ENCODE measurements at regions not wholly inside any gene's neighbourhood (a gene's known extent, or its start where the extent isn't known, plus 50 kb on each side); places are given as distances from the start of the nearest gene placed in this dataset.
"Not testable (repeated sequence)": the region's sequence is repeated elsewhere in the genome, so short reads cannot be mapped to it uniquely, and the experiment has no call there.

DNA sequence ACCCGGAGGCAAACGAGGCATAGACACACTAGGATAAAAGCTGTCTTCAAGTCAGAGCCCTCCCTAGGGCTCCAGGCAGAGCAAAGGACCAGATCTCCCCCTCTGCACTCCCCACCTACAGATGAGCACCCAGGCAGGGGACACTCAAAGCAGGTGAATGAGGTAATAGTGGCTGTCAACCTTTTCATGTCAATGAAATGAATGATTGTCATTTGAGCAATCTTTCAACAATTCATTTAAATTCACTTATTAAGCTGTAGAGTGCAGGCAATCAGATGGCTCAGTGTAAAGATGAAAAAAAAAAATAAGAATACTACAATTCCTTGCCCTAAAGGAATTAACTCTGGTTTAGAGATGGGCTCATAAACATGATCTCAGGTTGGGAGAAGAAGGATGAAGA, 427.8 kb upstream of the ISX start:
- no peak overlapping the region for H3K4me3 ChIP-seq (ENCODE audit: low read length in 2 of 2)
- H3K9me3 ChIP-seq (ENCODE audit: control insufficient read depth in 2 of 2, low read length in 2 of 2) = no peaks in the 10 kb centered on the region

DNA sequence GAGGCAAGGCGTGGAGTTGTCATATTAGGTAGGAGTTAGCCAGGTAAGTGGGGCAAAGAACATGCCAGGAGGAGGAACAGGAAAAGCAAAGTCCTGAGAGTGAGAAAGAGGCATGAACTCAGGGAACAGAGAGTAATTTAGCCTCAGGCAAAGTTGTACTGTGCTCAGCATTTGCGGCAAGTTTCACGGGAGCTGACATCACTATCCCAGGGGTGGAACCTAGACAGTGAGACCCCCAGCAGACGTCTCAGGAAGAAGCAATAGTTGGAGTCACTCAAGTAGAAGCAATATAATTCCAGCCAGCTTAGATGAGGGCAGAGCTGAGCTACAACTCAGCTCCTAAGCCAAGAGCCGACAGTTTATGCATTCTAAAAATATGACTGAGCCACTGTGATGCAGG, 426.0 kb upstream of the ISX start:
- Histone ChIP-seq H3K27me3 (ENCODE audit: control insufficient read depth in 2 of 2, insufficient read depth in 2 of 2, low read length in 2 of 2) (no peaks in the 10 kb centered on the region), H3K4me1 (ENCODE audit: control insufficient read depth in 2 of 2, insufficient read depth in 2 of 2, low read length in 2 of 2) (no peaks in the 10 kb centered on the region), H3K36me3 (ENCODE audit: control insufficient read depth in 2 of 2, insufficient read depth in 2 of 2, low read length in 2 of 2) (no peaks in the 10 kb centered on the region), H3K9ac (ENCODE audit: low read depth in 1 of 2, low read length in 2 of 2) (no peak overlapping the region), H3K9me3 (ENCODE audit: control insufficient read depth in 2 of 2, low read length in 2 of 2) (no peaks in the 10 kb centered on the region), H3K4me3 (ENCODE audit: low read length in 2 of 2) (no peak overlapping the region), H3K27ac (ENCODE audit: low read depth in 2 of 2, low read length in 2 of 2) (no peak overlapping the region)

More for the DNA sequence above, 427.8 kb upstream of the ISX start:
- Histone ChIP-seq H3K9ac (ENCODE audit: low read depth in 1 of 2, low read length in 2 of 2) (no peak overlapping the region), H3K36me3 (ENCODE audit: control insufficient read depth in 2 of 2, insufficient read depth in 2 of 2, low read length in 2 of 2) (no peaks in the 10 kb centered on the region), H3K4me1 (ENCODE audit: control insufficient read depth in 2 of 2, insufficient read depth in 2 of 2, low read length in 2 of 2) (no peaks in the 10 kb centered on the region), H3K27ac (ENCODE audit: low read depth in 2 of 2, low read length in 2 of 2) (no peak overlapping the region), H3K27me3 (ENCODE audit: control insufficient read depth in 2 of 2, insufficient read depth in 2 of 2, low read length in 2 of 2) (no peaks in the 10 kb centered on the region)

DNA sequence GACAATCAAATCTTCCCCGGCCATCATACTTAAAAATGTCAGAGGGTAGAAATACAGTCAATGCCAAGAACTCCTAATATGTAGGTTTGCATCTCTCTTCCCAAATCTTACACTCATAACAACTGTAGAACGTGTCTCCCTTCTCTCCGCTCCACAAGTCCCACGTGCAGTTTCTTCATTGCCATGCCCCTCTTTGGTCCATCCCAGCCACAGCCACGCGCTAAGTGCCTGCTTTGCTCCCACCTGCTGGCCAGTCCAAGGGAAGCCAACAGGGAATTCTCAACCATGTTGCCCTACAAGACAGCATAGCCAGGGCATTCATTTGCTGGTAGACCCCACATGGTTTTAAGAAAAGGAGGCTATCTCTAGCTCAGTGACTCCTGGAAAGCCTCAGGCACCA, 420.6 kb upstream of the ISX start:
- H3K9me3 ChIP-seq (ENCODE audit: control insufficient read depth in 2 of 2, low read length in 2 of 2) = no peaks in the 10 kb centered on the region
- H3K4me1 ChIP-seq (ENCODE audit: control insufficient read depth in 2 of 2, insufficient read depth in 2 of 2, low read length in 2 of 2) = no peaks in the 10 kb centered on the region
- no peaks in the 10 kb centered on the region for H3K27me3 ChIP-seq (ENCODE audit: control insufficient read depth in 2 of 2, insufficient read depth in 2 of 2, low read length in 2 of 2)
- H3K36me3 ChIP-seq (ENCODE audit: control insufficient read depth in 2 of 2, insufficient read depth in 2 of 2, low read length in 2 of 2) = no peaks in the 10 kb centered on the region
- H3K27ac ChIP-seq (ENCODE audit: low read depth in 2 of 2, low read length in 2 of 2) = no peak overlapping the region
- no peak overlapping the region for H3K4me3 ChIP-seq (ENCODE audit: low read length in 2 of 2)
- H3K9ac ChIP-seq (ENCODE audit: low read depth in 1 of 2, low read length in 2 of 2) = no peak overlapping the region

DNA sequence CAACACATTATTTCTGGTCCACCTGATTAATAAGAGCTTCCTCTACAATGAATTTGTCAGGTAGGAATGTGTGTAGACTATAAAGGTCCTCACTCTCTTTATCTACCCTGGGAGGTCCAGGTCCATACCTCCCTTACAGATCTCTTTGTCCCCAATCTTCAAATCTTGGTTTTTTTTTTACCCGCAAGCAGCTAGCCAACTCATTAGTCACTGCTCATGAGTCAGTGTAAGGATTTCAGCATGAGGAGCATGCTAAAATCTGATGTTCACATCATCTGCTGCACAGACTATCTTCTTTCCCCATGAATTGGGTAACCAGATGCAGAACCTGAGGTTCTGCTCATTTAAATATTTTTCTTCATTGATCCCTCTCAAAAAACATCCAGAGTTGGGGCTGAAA, 397.0 kb upstream of the ISX start:
- H3K9me3 ChIP-seq (ENCODE audit: control insufficient read depth in 2 of 2, low read length in 2 of 2) = no peaks in the 10 kb centered on the region
- H3K27ac ChIP-seq (ENCODE audit: low read depth in 2 of 2, low read length in 2 of 2) = no peak overlapping the region
- H3K9ac ChIP-seq (ENCODE audit: low read depth in 1 of 2, low read length in 2 of 2) = no peak overlapping the region
- H3K4me1 ChIP-seq (ENCODE audit: control insufficient read depth in 2 of 2, insufficient read depth in 2 of 2, low read length in 2 of 2) = no peaks in the 10 kb centered on the region
- no peak overlapping the region for H3K4me3 ChIP-seq (ENCODE audit: low read length in 2 of 2)
- H3K27me3 ChIP-seq (ENCODE audit: control insufficient read depth in 2 of 2, insufficient read depth in 2 of 2, low read length in 2 of 2) = no peaks in the 10 kb centered on the region
- H3K36me3 ChIP-seq (ENCODE audit: control insufficient read depth in 2 of 2, insufficient read depth in 2 of 2, low read length in 2 of 2) = no peaks in the 10 kb centered on the region

DNA sequence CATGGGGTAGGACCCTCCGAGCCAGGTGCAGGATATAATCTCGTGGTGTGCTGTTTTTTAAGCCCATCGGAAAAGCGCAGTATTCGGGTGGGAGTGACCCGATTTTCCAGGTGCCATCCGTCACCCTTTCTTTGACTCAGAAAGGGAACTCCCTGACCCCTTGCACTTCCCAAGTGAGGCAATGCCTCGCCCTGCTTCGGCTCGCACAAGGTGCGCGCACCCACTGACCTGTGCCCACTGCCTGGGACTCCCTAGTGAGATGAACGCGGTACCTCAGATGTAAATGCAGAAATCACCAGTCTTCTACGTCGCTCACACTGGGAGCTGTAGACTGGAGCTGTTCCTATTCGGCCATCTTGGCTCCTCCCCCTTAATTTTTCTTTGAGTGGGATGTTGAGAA, 382.9 kb upstream of the ISX start:
- H3K9ac ChIP-seq (ENCODE audit: low read depth in 1 of 2, low read length in 2 of 2); H3K27ac ChIP-seq (ENCODE audit: low read depth in 2 of 2, low read length in 2 of 2); H3K9me3 ChIP-seq (ENCODE audit: control insufficient read depth in 2 of 2, low read length in 2 of 2); H3K36me3 ChIP-seq (ENCODE audit: control insufficient read depth in 2 of 2, insufficient read depth in 2 of 2, low read length in 2 of 2); H3K27me3 ChIP-seq (ENCODE audit: control insufficient read depth in 2 of 2, insufficient read depth in 2 of 2, low read length in 2 of 2); H3K4me1 ChIP-seq (ENCODE audit: control insufficient read depth in 2 of 2, insufficient read depth in 2 of 2, low read length in 2 of 2): not testable (repeated sequence)
- H3K4me3 ChIP-seq (ENCODE audit: low read length in 2 of 2) = peak overlapping the region; percentile 10 to 52

DNA sequence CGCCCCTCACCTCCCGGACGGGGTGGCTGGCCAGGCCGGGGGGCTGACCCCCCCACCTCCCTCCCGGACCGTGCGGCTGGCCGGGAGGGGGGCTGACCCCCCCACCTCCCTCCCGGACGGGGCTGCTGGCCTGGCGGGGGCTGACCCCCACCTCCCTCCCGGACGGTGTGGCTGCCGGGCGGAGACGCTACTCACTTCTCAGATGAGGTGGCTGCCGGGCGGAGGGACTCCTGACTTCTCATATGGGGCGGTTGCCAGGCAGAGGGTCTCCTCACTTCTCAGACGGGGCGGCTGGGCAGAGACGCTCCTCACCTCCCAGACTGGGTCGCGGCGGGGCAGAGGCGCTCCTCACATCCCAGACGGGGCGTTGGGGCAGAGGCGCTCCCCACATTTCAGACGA, 381.7 kb upstream of the ISX start:
- not testable (repeated sequence) for H3K27me3 ChIP-seq (ENCODE audit: control insufficient read depth in 2 of 2, insufficient read depth in 2 of 2, low read length in 2 of 2)

DNA sequence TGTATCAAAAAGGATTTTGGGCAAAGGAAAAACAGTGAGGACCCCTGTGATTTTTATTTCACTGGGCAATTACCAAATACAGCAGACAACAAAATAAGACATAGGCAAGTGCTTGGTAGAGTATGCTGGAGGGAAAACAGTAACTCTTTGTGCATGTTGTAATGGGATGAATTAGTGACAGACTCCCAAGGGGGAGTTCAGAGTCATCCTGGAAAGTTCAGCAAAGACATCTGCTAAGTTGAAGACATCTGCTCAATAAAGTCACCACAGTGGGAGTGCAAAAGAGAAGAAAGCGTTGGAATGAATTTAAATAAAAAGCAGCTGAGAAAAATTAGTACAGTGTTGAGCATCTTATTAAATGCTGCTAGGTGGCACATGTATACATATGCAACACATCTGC, 378.8 kb upstream of the ISX start:
- no peak overlapping the region for H3K27ac ChIP-seq (ENCODE audit: low read depth in 2 of 2, low read length in 2 of 2)

More for the DNA sequence above, 381.7 kb upstream of the ISX start:
- H3K9me3 ChIP-seq (ENCODE audit: control insufficient read depth in 2 of 2, low read length in 2 of 2); H3K9ac ChIP-seq (ENCODE audit: low read depth in 1 of 2, low read length in 2 of 2); H3K4me3 ChIP-seq (ENCODE audit: low read length in 2 of 2); H3K4me1 ChIP-seq (ENCODE audit: control insufficient read depth in 2 of 2, insufficient read depth in 2 of 2, low read length in 2 of 2); H3K36me3 ChIP-seq (ENCODE audit: control insufficient read depth in 2 of 2, insufficient read depth in 2 of 2, low read length in 2 of 2); H3K27ac ChIP-seq (ENCODE audit: low read depth in 2 of 2, low read length in 2 of 2): not testable (repeated sequence)

DNA sequence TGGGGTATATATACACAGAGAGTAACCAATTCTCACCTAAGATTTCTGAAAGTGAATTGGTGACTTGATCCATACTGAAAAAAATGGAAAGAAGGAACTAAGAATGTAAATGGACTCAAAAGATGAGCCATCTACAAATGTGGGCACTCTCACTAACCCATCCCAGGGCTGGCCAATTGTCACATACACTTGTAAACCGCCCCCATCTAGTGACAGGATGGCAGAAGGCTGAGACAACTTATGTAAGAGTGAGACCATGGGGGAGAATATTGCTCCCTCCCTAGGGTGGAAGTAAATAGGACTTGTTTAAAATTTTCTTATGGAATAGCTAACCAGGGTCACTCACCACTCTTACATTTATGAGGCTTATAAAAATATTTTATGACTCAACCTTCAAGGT, 377.1 kb upstream of the ISX start:
- no peaks in the 10 kb centered on the region for H3K27me3 ChIP-seq (ENCODE audit: control insufficient read depth in 2 of 2, insufficient read depth in 2 of 2, low read length in 2 of 2)
- no peak overlapping the region for H3K9ac ChIP-seq (ENCODE audit: low read depth in 1 of 2, low read length in 2 of 2)
- H3K4me3 ChIP-seq (ENCODE audit: low read length in 2 of 2) = no peak overlapping the region
- H3K27ac ChIP-seq (ENCODE audit: low read depth in 2 of 2, low read length in 2 of 2) = no peak overlapping the region
- no peaks in the 10 kb centered on the region for H3K9me3 ChIP-seq (ENCODE audit: control insufficient read depth in 2 of 2, low read length in 2 of 2)
- H3K4me1 ChIP-seq (ENCODE audit: control insufficient read depth in 2 of 2, insufficient read depth in 2 of 2, low read length in 2 of 2) = no peaks in the 10 kb centered on the region
- no peaks in the 10 kb centered on the region for H3K36me3 ChIP-seq (ENCODE audit: control insufficient read depth in 2 of 2, insufficient read depth in 2 of 2, low read length in 2 of 2)

More for the DNA sequence above, 378.8 kb upstream of the ISX start:
- H3K9me3 ChIP-seq (ENCODE audit: control insufficient read depth in 2 of 2, low read length in 2 of 2) = no peaks in the 10 kb centered on the region
- H3K9ac ChIP-seq (ENCODE audit: low read depth in 1 of 2, low read length in 2 of 2) = no peak overlapping the region
- no peaks in the 10 kb centered on the region for H3K36me3 ChIP-seq (ENCODE audit: control insufficient read depth in 2 of 2, insufficient read depth in 2 of 2, low read length in 2 of 2)
- H3K4me3 ChIP-seq (ENCODE audit: low read length in 2 of 2) = no peak overlapping the region
- H3K27me3 ChIP-seq (ENCODE audit: control insufficient read depth in 2 of 2, insufficient read depth in 2 of 2, low read length in 2 of 2) = no peaks in the 10 kb centered on the region
- H3K4me1 ChIP-seq (ENCODE audit: control insufficient read depth in 2 of 2, insufficient read depth in 2 of 2, low read length in 2 of 2) = no peaks in the 10 kb centered on the region

DNA sequence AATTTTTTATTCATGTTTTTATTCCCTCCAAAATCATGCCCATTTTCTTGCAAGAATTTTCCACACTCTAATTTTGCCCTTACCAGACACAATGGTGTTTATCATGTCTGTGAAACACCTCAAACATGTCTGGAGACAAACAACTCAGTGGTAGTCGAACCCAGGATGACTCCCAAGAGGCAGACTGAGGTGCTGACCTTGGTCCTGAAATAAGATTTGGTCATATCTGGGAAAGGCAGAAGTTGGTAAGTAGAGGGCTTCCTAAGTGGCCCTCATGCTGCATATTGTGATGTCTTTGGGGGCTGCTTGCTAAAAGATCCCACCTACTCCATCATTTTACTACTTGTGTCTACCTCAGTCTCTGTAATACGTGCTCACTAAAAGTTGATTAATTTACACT, 369.4 kb upstream of the ISX start:
- no peak overlapping the region for H3K9ac ChIP-seq (ENCODE audit: low read depth in 1 of 2, low read length in 2 of 2)
- no peak overlapping the region for H3K27ac ChIP-seq (ENCODE audit: low read depth in 2 of 2, low read length in 2 of 2)
- H3K36me3 ChIP-seq (ENCODE audit: control insufficient read depth in 2 of 2, insufficient read depth in 2 of 2, low read length in 2 of 2) = no peaks in the 10 kb centered on the region
- no peaks in the 10 kb centered on the region for H3K9me3 ChIP-seq (ENCODE audit: control insufficient read depth in 2 of 2, low read length in 2 of 2)
- no peak overlapping the region for H3K4me3 ChIP-seq (ENCODE audit: low read length in 2 of 2)
- H3K4me1 ChIP-seq (ENCODE audit: control insufficient read depth in 2 of 2, insufficient read depth in 2 of 2, low read length in 2 of 2) = no peaks in the 10 kb centered on the region
- no peaks in the 10 kb centered on the region for H3K27me3 ChIP-seq (ENCODE audit: control insufficient read depth in 2 of 2, insufficient read depth in 2 of 2, low read length in 2 of 2)

DNA sequence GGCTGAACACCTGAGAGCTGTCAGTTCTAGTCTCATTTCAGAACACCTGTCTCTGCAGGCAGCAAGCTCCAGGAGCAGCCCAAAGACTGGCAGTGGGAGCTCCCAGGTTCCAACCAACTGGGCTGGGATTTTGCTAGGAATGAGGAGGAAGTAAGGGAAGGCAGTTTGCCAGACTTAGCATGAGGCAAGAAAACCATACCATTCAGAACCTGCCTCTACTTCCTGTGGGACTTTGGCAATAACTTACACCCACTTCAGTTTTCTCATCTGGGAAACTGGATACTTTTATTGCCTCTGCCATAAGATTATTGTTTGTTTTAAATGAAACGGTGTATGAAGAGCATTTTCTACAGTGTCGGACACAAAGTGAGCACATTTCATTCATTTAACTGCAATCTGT, 363.7 kb upstream of the ISX start:
- Histone ChIP-seq H3K27me3 (ENCODE audit: control insufficient read depth in 2 of 2, insufficient read depth in 2 of 2, low read length in 2 of 2) (no peaks in the 10 kb centered on the region), H3K9ac (ENCODE audit: low read depth in 1 of 2, low read length in 2 of 2) (no peak overlapping the region), H3K9me3 (ENCODE audit: control insufficient read depth in 2 of 2, low read length in 2 of 2) (no peaks in the 10 kb centered on the region), H3K4me3 (ENCODE audit: low read length in 2 of 2) (no peak overlapping the region), H3K4me1 (ENCODE audit: control insufficient read depth in 2 of 2, insufficient read depth in 2 of 2, low read length in 2 of 2) (peaks cover 0 to 4% of the 10 kb centered on the region in 2 donors), H3K27ac (ENCODE audit: low read depth in 2 of 2, low read length in 2 of 2) (no peak overlapping the region), H3K36me3 (ENCODE audit: control insufficient read depth in 2 of 2, insufficient read depth in 2 of 2, low read length in 2 of 2) (no peaks in the 10 kb centered on the region)

DNA sequence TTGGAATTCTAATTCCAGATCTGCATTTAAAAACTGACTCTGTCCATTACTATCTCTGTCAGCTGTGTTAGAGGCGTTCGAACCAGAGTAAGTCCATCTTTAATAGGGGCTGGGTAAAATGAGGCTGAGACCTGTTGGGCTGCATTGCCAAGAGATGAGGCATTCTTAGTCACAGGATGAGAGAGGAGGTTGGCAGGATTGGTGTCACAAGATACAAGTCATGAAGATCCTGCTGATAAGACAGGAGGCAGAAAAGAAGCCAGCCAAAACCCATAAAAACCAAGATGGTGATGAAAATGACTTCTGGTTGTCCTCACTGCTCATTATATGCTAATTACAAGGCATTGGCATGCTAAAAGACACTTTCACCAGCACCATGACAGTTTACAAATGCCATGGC, 356.3 kb upstream of the ISX start:
- Histone ChIP-seq H3K9me3 (ENCODE audit: control insufficient read depth in 2 of 2, low read length in 2 of 2) (no peaks in the 10 kb centered on the region), H3K36me3 (ENCODE audit: control insufficient read depth in 2 of 2, insufficient read depth in 2 of 2, low read length in 2 of 2) (no peaks in the 10 kb centered on the region), H3K27ac (ENCODE audit: low read depth in 2 of 2, low read length in 2 of 2) (no peak overlapping the region), H3K4me1 (ENCODE audit: control insufficient read depth in 2 of 2, insufficient read depth in 2 of 2, low read length in 2 of 2) (no peaks in the 10 kb centered on the region), H3K27me3 (ENCODE audit: control insufficient read depth in 2 of 2, insufficient read depth in 2 of 2, low read length in 2 of 2) (no peaks in the 10 kb centered on the region), H3K4me3 (ENCODE audit: low read length in 2 of 2) (no peak overlapping the region), H3K9ac (ENCODE audit: low read depth in 1 of 2, low read length in 2 of 2) (no peak overlapping the region)

All from mucosa of rectum (tissue), 2 donors.